H7 (cell line): ENCODE measurements at regions not wholly inside any gene's neighbourhood (a gene's known extent, or its start where the extent isn't known, plus 50 kb on each side); places are given as distances from the start of the nearest gene placed in this dataset.
"Not testable (repeated sequence)": the region's sequence is repeated elsewhere in the genome, so short reads cannot be mapped to it uniquely, and the experiment has no call there.

Source experiments
- DNase-seq: peaks from one replicate; pipeline ENCODE4 v3.0.0; 2012
- H3K27me3 ChIP-seq: 2 replicates; pipeline ENCODE4 v1.6.0; 2011; ENCODE audit warnings: mild to moderate bottlenecking, low read length; ENCODE audit not compliant: control insufficient read depth, insufficient read depth
- H3K36me3 ChIP-seq: replicated peaks from 2 replicates; pipeline ENCODE4 v1.5.1; 2011; ENCODE audit warnings: low read length; ENCODE audit not compliant: control insufficient read depth, insufficient read depth
- H3K4me3 ChIP-seq: 2 replicates; pipeline ENCODE4 v1.5.1; 2011; ENCODE audit warnings: low read depth, mild to moderate bottlenecking, control low read depth, low read length, moderate library complexity; ENCODE audit not compliant: insufficient read depth

- not testable (repeated sequence) for DNase-seq, H3K36me3 ChIP-seq, H3K27me3 ChIP-seq, H3K4me3 ChIP-seq
Measured at GRCh38 chr9:65401456-65402045, 116.5 kb upstream of the FOXD4L5 start.

- H3K4me3 ChIP-seq: no peak overlapping the region
- no peak for DNase-seq
- no peaks in the 10 kb centered on the region for H3K36me3 ChIP-seq
- H3K27me3 ChIP-seq: no peaks in the 10 kb centered on the region
Measured at GRCh38 chr9:65400886-65401285, 115.9 kb upstream of the FOXD4L5 start.

GRCh38 chr9:65397763-65398719, 113.0 kb upstream of the FOXD4L5 start:
- not testable (repeated sequence) for H3K4me3 ChIP-seq, H3K36me3 ChIP-seq, DNase-seq, H3K27me3 ChIP-seq

- DNase-seq, H3K27me3 ChIP-seq, H3K36me3 ChIP-seq, H3K4me3 ChIP-seq: not testable (repeated sequence)
Measured at GRCh38 chr9:65397226-65397625, 112.2 kb upstream of the FOXD4L5 start.

GRCh38 chr9:65396601-65397000, 111.6 kb upstream of the FOXD4L5 start:
- H3K36me3 ChIP-seq, H3K27me3 ChIP-seq, H3K4me3 ChIP-seq, DNase-seq: not testable (repeated sequence)

- not testable (repeated sequence) for DNase-seq, H3K36me3 ChIP-seq, H3K4me3 ChIP-seq, H3K27me3 ChIP-seq
Measured at GRCh38 chr9:65395789-65396188, 110.8 kb upstream of the FOXD4L5 start.

- DNase-seq, H3K36me3 ChIP-seq, H3K27me3 ChIP-seq: not testable (repeated sequence)
Measured at GRCh38 chr9:65395121-65395520, 110.1 kb upstream of the FOXD4L5 start.

GRCh38 chr9:65393111-65393810, 108.3 kb upstream of the FOXD4L5 start:
- not testable (repeated sequence) for H3K4me3 ChIP-seq, H3K27me3 ChIP-seq, DNase-seq, H3K36me3 ChIP-seq

More at GRCh38 chr9:65395121-65395520, 110.1 kb upstream of the FOXD4L5 start:
- H3K4me3 ChIP-seq: not testable (repeated sequence)

- not testable (repeated sequence) for H3K4me3 ChIP-seq, H3K27me3 ChIP-seq, H3K36me3 ChIP-seq, DNase-seq
Measured at GRCh38 chr9:65392611-65393010, 107.6 kb upstream of the FOXD4L5 start.

GRCh38 chr9:65389710-65390109, 104.7 kb upstream of the FOXD4L5 start:
- DNase-seq, H3K27me3 ChIP-seq, H3K36me3 ChIP-seq, H3K4me3 ChIP-seq: not testable (repeated sequence)

GRCh38 chr9:65389216-65389615, 104.2 kb upstream of the FOXD4L5 start:
- DNase-seq, H3K27me3 ChIP-seq, H3K4me3 ChIP-seq, H3K36me3 ChIP-seq: not testable (repeated sequence)

GRCh38 chr9:65386699-65387098, 101.7 kb upstream of the FOXD4L5 start:
- H3K36me3 ChIP-seq, DNase-seq, H3K4me3 ChIP-seq, H3K27me3 ChIP-seq: not testable (repeated sequence)

- not testable (repeated sequence) for DNase-seq
Measured at GRCh38 chr9:65386191-65386590, 101.2 kb upstream of the FOXD4L5 start.

GRCh38 chr9:65385655-65386024, 100.6 kb upstream of the FOXD4L5 start:
- not testable (repeated sequence) for DNase-seq, H3K36me3 ChIP-seq, H3K4me3 ChIP-seq, H3K27me3 ChIP-seq

More at GRCh38 chr9:65386191-65386590, 101.2 kb upstream of the FOXD4L5 start:
- H3K4me3 ChIP-seq: peak overlapping the region; percentile 20
- H3K36me3 ChIP-seq, H3K27me3 ChIP-seq: not testable (repeated sequence)
